HG03095 (cell line): ENCODE measurements at regions not wholly inside any gene's neighbourhood (a gene's known extent, or its start where the extent isn't known, plus 50 kb on each side); places are given as distances from the start of the nearest gene placed in this dataset.

ENCODE experiments used
- ATAC-seq: cut with Tn5 transposase; IDR thresholded peaks from one replicate; pipeline ENCODE4 v1.9.1; 2021; ENCODE audit warnings: moderate library complexity; ENCODE audit not compliant: unreplicated experiment

GRCh38 chr7:130958846-130959245 is 224.8 kb upstream of the KLF14 start:
- ATAC-seq = no peak

DNA sequence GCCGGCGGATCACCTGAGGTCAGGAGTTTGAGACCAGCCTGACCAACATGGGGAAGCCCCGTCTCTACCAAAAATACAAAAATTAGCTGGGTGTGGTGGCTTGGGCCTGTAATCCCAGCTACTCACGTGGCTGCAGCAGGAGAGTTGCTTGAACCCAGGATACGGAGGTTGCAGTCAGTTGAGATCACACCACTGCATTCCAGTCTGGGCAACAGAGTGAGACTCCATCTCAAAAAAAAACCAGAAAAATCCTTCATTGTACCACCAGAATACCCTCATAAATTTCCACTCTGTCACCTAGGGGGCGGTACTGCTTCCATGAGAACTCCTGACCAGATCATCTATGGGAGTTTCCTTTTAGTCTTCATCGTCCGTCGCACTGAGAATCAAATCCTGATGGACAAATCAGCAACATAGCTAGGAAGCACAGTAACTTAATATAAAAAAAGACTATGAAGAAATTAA is 225.8 kb upstream of the KLF14 start:
- ATAC-seq = no peak

- peak; percentile 31 for ATAC-seq
Measured at GRCh38 chr7:130960208-130960988, 226.4 kb upstream of the KLF14 start.

- peak; percentile 67 for ATAC-seq
Measured at GRCh38 chr7:130961128-130961601, 227.2 kb upstream of the KLF14 start.

DNA sequence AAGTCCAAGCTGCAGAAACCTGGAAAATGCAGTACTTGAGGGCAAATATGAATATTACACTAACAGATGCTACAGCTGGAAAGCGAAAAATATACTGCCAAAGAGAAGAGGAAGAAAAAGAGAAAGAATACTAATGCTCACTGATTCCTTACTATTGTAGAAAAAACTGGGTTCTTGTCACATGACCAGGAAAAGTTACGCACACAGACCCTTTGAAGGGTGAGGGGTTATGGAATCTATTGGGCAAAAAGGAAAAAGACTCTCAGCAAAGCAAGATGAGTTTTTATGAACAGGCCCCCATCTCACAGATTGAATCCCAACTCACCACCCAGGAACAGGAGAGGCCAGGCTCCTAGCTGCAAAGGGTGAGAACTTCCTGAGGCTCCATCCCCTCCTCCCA is 228.1 kb upstream of the KLF14 start:
- ATAC-seq = no peak

GRCh38 chr7:130963339-130963738 is 229.3 kb upstream of the KLF14 start:
- ATAC-seq = no peak

- ATAC-seq = no peak
Measured at GRCh38 chr7:130965515-130965914, 231.5 kb upstream of the KLF14 start.

GRCh38 chr7:130966246-130967009 is 232.4 kb upstream of the KLF14 start:
- peak; percentile 42 for ATAC-seq

DNA sequence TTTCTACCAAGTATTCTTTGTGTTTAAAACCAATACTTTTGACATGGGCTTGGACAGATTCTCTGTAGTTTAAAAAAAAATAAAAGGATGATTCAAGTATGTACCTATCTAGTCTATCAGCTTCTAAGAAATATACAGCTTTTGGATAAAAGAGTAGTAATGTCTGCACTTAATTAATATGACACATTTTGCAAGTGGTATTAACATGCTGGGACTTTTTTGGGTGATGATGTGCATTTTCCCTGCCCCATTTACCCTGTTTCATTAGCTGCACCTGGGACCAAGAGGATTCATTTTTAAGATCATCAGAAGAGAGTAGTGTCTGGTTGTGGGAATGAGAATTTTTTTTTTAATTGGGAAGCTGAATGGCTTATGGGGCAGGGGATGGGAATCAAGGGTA is 236.2 kb upstream of the KLF14 start:
- ATAC-seq = no peak

GRCh38 chr7:130970696-130971095 is 236.7 kb upstream of the KLF14 start:
- no peak for ATAC-seq

DNA sequence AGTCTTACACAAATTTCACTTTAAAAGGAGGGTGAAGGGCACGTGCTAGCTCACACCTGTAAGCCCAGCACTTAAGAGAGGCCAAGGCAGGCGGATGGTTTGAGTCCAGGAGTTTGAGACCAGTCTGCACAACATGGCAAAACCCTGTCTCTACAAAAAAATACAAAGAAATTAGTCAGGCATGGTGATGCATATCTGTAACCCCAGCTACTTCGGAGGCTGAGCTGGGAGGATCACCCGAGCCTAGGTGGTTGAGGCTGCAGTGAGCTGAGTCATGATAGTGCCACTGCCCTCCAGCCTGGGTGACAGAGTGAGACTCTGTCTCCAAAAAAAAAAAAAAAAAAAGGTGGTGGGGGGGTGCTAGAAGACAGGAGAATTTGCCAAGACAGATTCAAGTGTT is 237.3 kb upstream of the KLF14 start:
- ATAC-seq = no peak

DNA sequence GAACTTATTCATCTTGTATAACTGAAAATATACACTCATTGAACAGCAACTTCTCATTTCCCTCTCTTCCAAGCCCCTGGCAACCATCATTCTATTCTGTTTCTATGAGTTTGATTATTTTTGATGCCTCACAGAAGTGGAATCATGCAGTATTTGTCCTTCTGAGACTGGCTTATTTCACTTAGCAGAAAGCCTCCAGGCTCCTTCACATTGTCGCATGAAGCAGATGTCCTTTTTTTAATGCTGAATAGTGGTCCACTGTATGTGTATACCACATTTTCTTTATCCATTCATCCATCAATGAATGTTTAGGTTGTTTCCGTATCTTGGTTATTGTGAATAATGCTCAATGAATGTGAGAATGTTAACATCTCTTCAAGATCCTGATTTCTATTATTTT is 238.2 kb upstream of the KLF14 start:
- ATAC-seq = no peak

DNA sequence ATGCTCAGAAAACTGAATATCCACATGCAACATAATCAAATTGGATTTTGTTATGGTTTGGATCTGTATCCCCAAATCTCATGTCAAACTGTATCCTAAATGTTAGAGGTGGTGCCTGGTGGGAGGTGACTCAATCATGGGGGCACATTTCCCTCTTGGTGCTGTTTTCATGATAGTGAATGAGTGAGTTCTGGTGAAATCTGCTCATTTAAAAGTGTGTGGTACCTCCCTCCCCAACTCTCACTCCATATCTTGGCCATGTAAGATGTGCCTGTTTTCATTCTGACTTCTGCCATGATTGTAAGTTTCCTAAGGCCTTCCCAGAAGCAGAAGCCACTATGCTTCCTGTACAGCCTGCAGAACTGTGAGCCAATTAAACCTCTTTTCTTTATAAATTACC is 239.6 kb upstream of the KLF14 start:
- ATAC-seq = no peak

DNA sequence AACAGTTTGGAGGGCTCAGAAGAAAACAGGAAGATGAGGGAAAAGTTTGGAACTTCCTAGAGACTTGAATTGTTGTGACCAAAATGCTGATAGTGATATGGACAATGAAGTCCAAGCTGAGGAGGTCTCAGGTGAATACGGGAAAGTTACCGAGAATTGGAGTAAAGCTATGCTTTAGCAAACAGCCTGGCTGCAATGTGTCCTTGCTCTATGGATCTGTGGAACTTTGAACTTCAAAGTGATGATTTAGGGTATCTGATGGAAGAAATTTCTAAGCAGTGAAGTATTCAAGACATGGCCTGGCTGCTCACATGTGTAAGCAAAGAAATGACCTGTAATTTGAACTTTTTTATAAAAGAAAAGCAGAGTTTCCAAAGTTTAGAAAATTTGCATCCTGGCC is 240.2 kb upstream of the KLF14 start:
- ATAC-seq = no peak

GRCh38 chr7:130974794-130975193 is 240.8 kb upstream of the KLF14 start:
- ATAC-seq = no peak

DNA sequence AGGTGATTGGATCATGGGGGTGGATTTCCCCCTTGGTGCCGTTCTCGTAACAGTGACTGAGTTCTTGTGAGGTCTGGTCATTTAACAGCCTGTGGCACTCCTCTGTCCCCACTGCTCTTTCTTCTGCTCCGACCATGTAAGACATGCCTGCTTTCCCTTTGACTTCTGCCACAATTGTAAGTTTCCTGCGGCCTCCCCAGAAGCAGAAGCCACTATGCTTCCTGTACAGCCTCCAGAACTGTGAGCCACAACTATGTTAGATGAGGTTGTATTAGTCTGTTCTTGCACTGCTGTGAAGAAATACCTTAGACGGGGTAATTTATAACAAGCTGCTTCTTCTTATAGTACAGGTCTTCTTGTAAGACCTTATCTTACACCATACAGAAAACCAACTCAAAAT is 241.7 kb upstream of the KLF14 start:
- no peak for ATAC-seq

GRCh38 chr7:130982160-130982638 is 248.2 kb upstream of the KLF14 start:
- peak; percentile 83 for ATAC-seq

- ATAC-seq = no peak
Measured at GRCh38 chr7:130982651-130983050, 248.6 kb upstream of the KLF14 start.

DNA sequence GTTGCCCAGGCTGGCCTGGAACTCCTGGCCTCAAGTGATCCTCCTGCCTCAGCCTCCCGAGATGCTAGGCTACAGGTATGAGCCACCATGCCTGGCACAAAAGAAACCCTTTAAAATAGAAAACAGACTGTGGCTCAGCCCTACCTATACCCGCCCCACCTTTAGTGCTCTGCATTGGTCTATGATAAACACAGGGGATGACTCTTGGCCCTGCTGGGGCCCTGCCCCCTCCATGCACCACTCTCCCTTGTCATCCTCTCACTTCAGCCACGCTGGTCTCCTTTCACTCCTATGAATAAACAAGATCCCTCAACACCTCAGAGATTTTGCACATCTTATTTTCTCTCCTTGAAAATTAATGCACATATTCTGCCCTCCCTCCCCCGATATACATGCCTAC is 251.4 kb upstream of the KLF14 start:
- ATAC-seq = no peak

DNA sequence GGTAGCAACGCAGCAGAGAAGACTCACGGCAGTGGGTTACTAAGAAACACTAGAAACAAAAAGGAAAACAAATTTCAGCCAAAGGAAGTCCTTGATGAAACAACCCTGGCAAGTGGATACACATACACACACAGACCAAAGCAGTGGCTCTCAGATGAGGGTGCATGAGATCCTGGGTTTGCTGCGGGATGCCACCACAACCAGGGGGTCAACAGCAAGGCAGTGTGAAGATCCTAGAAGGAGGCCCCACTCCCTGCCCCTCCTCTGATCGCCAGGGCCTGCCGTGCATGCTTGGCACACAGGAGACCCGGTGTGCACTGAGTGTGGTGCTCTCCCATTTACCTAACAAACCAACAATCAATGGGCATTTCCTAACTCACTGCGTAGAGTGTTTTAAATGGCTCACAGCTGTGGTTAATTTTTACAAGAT is 252.3 kb upstream of the KLF14 start:
- no peak for ATAC-seq

DNA sequence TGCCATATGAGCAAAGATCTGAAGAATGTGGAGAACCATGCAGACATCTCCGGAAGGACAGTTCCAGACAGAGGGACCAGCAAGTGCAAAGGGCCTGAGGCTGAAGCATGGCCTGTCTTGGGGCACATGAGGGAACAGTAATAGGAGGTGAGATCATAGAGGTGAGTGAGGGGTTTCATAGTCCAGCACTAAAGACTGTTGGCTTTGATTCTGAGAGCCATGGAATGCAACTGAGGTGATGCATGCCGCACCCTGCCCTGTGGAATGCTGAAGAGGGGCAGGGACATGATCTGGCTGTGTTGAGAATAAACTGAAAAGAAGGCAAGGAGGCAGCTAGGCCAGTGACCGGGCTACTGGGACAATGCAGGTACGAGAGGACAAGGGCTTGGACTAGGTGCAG is 253.1 kb upstream of the KLF14 start:
- ATAC-seq = no peak

- ATAC-seq = no peak
Measured at GRCh38 chr7:130988443-130988842, 254.4 kb upstream of the KLF14 start.
